ENCODE measurements at regions not wholly inside any gene's neighbourhood (a gene's known extent, or its start where the extent isn't known, plus 50 kb on each side); places are given as distances from the start of the nearest gene placed in this dataset.

GRCh38 chr12:65517656-65518210 lies 239.2 kb downstream of the MSRB3 start:
- Histone ChIP-seq H3K27ac (no peak overlapping the region), H3K36me3 (no peaks in the 10 kb centered on the region), H3K4me1 (no peaks in the 10 kb centered on the region), H3K27me3 (no peaks in the 10 kb centered on the region), H3K4me3 (no peak overlapping the region), H3K9me3 (no peaks in the 10 kb centered on the region)
- intact Hi-C loops (cut with DNase I), result no loop called here
- TF ChIP-seq, protein P1, sequence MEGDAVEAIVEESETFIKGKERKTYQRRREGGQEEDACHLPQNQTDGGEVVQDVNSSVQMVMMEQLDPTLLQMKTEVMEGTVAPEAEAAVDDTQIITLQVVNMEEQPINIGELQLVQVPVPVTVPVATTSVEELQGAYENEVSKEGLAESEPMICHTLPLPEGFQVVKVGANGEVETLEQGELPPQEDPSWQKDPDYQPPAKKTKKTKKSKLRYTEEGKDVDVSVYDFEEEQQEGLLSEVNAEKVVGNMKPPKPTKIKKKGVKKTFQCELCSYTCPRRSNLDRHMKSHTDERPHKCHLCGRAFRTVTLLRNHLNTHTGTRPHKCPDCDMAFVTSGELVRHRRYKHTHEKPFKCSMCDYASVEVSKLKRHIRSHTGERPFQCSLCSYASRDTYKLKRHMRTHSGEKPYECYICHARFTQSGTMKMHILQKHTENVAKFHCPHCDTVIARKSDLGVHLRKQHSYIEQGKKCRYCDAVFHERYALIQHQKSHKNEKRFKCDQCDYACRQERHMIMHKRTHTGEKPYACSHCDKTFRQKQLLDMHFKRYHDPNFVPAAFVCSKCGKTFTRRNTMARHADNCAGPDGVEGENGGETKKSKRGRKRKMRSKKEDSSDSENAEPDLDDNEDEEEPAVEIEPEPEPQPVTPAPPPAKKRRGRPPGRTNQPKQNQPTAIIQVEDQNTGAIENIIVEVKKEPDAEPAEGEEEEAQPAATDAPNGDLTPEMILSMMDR (IDR thresholded peaks at IDR 0.05), result no peak
- no peak for DNase-seq (ENCODE audit: low spot score in 2 of 2)

- intact Hi-C loops (cut with DNase I), result no loop called here
- Histone ChIP-seq H3K27ac (no peak overlapping the region), H3K27me3 (no peaks in the 10 kb centered on the region), H3K4me1 (no peaks in the 10 kb centered on the region), H3K36me3 (no peaks in the 10 kb centered on the region), H3K4me3 (no peak overlapping the region), H3K9me3 (no peaks in the 10 kb centered on the region)
- DNase-seq (ENCODE audit: low spot score in 2 of 2), result no peak
- TF ChIP-seq, protein P1 (IDR thresholded peaks at IDR 0.05), result no peak
Observed at GRCh38 chr12:65518771-65519170, 240.3 kb downstream of the MSRB3 start.

GRCh38 chr12:65520658-65521057 lies 242.2 kb downstream of the MSRB3 start:
- no peaks in the 10 kb centered on the region for H3K4me1 ChIP-seq
- H3K36me3 ChIP-seq, result no peaks in the 10 kb centered on the region
- no peak overlapping the region for H3K4me3 ChIP-seq
- intact Hi-C loops (cut with DNase I), result no loop called here
- no peaks in the 10 kb centered on the region for H3K9me3 ChIP-seq
- no peaks in the 10 kb centered on the region for H3K27me3 ChIP-seq
- no peak for DNase-seq (ENCODE audit: low spot score in 2 of 2)
- H3K27ac ChIP-seq, result no peak overlapping the region
- TF ChIP-seq, protein P1 (IDR thresholded peaks at IDR 0.05), result no peak

- intact Hi-C loops (cut with DNase I), result no loop called here
- H3K36me3 ChIP-seq, result no peaks in the 10 kb centered on the region
- no peaks in the 10 kb centered on the region for H3K27me3 ChIP-seq
- no peak for DNase-seq (ENCODE audit: low spot score in 2 of 2)
- H3K4me1 ChIP-seq, result no peaks in the 10 kb centered on the region
- H3K27ac ChIP-seq, result no peak overlapping the region
- TF ChIP-seq, protein P1 (IDR thresholded peaks at IDR 0.05), result no peak
- H3K4me3 ChIP-seq, result no peak overlapping the region
- H3K9me3 ChIP-seq, result no peaks in the 10 kb centered on the region
Observed at GRCh38 chr12:65522956-65523860, 244.7 kb downstream of the MSRB3 start.

DNA sequence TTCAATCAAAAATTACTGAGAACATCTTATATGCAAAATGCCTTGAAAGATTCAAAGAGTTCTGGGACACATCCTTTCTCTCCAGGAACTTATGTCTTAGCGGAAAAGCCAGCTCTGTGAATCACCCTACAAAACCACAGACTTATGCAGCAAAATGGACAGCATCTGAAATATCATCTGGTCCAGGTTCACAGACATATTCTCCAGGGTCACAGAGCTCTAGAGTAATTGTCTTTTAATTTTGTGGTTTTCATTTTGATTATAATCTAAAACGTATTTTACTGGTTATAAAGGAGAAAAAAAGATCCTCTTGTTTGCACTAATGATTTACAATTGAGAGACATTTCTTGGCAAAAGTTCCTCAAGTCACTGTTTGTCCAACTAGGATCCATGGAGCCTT lies 246.2 kb downstream of the MSRB3 start:
- Histone ChIP-seq H3K36me3 (no peaks in the 10 kb centered on the region), H3K9me3 (no peaks in the 10 kb centered on the region), H3K4me3 (no peak overlapping the region), H3K4me1 (no peaks in the 10 kb centered on the region), H3K27ac (no peak overlapping the region), H3K27me3 (no peaks in the 10 kb centered on the region)
- no peak for DNase-seq (ENCODE audit: low spot score in 2 of 2)
- TF ChIP-seq, protein P1 (IDR thresholded peaks at IDR 0.05), result no peak
- intact Hi-C loops (cut with DNase I), result no loop called here
